Retina (tissue), 1 donor: ENCODE measurements at regions not wholly inside any gene's neighbourhood (a gene's known extent, or its start where the extent isn't known, plus 50 kb on each side); places are given as distances from the start of the nearest gene placed in this dataset.

ENCODE experiments used
- DNase-seq: peaks from one replicate; pipeline ENCODE4 v3.0.0-alpha.2; 2016

DNA sequence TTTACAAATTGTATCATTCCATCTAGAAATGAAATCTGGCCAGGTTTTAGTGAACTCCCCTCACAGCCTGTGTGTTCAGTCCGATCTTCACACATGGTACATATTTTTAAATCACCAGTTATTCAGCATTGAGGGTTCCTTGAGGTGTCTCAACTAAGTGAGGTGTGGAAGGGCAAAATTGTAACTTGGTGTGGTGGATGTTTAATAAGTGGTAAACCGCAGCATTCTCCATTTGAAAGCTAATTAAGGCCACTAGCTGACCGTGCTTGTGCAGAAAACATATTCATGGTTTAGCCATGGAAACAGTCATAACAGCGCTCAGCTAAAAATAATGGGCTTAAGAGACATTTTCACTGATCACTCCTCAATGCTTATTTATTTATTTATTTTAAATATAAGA is 786.2 kb upstream of the FANCL start:
- DNase-seq = no peak

DNA sequence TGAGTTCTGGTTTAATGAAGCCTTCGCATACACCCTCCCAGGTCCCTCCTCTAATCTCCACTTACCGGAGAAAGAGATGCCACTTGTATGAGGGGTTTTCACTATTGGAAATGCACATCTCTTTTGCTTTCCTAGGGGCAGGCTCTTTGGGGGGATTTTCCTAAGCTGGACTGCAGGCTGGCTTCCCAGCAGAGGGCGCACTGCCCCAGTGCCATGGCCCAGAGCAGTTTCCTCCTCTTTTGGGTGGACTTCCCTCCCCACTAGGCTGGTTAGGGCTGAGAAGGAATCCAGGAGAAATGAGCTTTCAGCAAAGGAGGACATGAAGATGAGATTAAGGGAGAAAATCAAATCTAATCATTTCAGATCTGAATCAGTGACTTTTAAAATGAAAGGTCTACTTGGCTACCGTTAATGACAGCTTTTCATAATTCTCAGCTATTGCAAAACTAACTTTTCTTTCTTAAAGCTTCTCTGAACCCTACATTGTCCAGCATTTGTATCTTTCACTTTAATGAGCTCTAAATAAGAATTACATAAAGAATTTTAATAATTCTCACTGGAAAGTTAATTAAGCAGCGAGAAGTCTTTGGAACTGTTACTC is 784.1 kb upstream of the FANCL start:
- DNase-seq = peak; percentile 68

DNA sequence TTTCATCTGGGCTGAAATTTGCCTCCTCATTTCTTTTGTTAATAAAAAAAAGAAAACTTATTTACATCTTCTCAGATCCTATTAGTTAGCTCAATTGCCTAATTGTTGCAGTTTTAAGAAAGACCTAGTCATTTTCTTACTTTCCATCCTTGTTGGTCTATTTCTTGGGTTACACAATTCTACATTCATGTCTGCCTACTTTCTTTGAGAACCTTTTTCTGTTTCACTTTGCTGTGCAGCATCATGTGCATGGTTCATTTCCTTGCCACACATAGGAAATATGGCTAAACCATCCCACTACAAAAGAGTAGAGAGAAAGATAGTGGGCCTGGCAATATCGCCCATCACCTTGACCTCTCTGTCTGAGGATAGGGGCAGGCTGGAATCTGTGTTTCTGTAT is 780.7 kb upstream of the FANCL start:
- DNase-seq = no peak

DNA sequence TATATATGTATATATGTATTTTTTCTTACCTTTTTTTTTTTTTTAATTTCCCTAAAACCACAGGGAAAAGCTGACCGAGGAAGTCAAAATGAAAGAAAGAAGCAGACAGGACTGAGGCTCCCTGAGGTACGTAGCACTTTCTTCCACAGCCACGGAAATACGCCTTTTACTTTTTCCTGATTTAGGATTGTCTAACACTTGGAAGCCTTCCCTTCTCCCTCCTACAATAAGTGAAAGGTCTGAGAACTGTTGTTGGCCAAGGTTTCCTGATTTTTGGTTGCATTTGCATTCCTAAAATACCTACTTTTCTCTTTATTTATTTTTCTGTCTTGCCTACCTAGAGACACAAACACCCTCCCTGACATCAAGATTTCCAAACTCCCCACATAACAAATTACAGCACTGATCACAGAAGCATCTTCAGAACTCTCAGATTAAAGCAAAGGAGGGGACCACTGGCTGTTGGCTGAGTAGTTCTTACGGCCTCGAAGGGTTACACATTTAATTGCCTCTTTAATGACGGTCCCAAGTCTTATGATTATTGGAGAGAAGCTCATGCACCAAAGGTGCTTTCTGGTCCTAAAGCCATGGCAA is 778.5 kb upstream of the FANCL start:
- DNase-seq = no peak

DNA sequence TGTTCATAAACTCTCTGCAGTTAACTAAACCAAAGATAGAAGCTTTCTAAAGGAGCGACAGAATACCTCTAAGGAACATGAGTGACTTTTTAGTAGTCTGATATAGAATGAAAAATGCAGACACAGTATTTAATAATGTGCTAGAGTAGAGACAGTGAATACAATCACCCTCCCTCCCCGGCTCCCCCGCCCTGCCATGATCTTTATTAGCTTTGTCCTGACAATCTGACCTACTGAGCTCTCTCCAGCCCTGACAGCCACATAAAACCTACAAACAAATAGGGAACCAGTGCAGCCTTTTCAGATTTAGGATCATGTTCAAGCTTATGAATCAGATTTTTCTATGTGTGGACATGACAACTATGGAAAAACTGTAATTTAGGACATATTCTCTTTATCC is 777.6 kb upstream of the FANCL start:
- DNase-seq = no peak

DNA sequence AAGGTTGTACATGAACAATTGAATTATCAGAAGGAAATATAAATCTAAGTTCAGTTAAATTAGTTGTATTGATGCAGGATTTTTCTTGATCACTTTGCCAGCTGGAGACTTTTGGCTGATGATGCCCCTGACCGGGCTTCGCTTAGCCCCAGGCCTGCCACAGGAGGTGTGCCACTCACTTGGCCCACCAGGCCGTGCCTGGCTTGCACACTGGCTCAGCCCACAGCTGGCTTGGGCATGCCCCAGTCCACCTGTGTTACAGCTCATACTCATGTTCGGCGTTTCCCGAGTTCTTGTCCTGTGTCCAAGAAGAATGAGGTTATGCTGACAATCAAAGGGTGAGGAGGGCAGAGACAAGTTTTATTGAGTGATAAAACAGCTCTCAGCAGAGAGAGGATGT is 773.9 kb upstream of the FANCL start:
- no peak for DNase-seq

DNA sequence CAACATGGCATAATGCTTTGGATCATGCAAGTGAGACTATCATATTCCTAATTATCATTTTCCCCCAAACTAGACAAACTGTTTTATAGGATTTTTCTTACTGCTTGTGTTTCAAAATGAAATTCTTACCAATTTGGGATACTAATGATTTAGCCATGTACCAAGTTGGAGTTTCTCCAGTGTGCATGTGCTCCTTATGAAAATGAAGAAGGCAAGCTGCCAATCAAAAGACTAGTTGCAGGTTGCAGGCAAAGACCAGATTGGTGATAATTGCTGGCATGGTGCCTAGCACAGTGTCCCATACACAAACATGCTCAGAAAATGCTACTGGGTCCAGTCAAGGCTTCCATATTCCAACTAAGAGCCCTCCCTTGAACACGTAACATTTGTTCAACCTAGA is 771.8 kb upstream of the FANCL start:
- DNase-seq = no peak

DNA sequence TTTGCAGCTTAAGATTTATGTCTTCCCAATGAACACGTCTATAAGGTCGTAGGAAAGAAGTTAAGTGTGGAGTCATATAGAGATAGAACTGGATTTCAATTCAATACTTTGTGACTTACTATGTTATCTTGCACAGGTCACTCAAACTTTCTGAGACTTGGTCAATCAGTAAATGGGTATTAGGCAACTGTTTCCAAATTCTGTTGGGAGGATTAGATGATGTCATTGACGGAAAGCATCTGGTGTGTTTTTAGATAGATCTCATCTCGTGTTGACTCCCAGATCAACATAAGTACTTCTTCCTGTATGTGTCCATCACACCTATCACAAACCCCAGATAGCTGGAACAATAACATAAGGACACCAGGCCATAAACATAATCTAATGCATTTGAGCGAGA is 771.1 kb upstream of the FANCL start:
- DNase-seq = no peak

DNA sequence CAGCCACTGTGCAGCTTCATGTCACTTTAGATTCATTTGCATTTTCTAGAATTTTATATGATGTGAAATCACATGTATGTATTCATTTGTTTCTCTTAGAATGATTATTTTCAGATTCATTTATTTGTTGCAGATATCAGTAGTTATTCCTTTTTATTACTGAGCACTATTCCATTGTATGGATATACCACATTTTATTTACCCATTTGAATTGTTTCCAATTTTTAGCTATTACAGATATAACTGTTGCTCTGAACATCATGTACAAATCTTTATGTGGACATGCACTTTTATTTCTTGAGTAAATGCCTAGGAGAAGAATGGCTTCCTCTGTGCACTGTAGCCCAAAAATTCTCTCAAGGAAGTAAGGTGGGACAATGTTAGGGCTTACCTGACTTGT is 767.8 kb upstream of the FANCL start:
- DNase-seq = no peak

DNA sequence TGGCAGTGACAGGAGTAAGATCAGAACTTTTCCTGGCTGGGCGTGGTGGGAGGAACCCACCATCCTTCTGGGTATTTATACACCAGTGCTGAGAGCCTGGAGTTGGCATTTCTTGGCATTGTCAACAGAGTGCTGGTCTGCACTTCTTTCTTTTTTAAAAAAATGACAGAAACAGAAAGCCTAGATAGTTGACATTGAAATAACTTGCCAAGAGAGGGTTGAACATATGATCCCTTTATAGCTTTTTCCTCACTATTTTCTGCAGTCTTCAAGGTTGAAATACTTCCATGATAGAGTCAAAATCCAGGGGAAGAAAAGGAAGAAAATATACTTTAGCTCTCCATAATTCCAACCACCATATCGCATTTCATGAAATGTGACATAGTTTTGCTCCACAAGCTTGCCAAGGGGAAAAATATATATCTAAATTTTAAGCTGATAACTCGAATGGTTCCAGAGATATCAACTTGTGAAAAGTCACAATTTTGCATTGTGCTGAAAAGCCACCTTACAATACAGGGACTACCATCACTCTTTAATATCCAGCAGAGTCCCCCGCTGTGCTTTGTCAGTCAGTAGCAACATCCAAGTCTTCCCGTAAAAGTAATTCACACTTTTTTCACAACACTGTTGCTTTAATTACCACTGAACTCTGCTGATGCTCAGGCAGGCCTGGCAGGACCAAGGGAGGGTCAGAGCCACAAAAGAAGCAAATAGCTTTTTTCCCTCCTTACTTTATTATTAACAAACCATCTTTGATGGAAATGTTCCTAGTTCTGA is 764.9 kb upstream of the FANCL start:
- no peak for DNase-seq

DNA sequence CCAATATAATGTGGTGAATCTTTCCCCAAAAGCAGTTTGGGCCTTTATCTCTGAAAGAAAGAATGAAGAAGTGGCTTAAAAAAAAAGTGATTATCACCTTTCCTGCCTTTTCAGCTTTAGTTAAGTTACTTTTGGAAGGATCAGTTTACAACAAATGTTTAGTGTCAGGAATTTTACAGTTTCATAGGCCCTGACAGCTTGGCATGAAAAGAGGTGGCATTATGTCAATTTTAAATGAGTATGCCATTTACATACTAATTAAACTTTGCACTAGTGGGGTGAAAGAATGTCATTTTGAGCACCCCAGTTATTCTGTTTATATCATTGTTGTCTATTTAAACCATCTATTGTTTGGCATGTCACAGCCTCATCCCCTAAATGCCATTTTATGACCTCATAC is 763.5 kb upstream of the FANCL start:
- no peak for DNase-seq

DNA sequence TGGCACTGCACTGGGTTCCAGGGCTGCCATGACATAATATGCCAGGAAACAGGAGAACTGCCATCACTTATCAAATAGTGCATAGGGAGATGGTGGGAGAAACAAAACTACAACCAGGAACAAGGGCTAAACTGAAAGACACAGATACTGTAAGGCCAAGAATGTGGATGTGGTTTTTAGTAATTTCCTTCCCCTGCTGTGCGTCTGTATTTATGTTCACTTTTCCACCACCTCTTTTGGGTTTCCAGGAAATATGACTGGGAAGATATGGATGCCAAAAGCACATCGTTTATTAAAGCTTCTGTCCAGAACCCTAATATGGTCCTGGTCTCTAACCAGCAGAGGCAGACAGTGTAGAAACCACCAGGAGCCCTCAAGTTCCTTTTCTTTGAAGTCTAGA is 759.7 kb upstream of the FANCL start:
- DNase-seq = no peak

DNA sequence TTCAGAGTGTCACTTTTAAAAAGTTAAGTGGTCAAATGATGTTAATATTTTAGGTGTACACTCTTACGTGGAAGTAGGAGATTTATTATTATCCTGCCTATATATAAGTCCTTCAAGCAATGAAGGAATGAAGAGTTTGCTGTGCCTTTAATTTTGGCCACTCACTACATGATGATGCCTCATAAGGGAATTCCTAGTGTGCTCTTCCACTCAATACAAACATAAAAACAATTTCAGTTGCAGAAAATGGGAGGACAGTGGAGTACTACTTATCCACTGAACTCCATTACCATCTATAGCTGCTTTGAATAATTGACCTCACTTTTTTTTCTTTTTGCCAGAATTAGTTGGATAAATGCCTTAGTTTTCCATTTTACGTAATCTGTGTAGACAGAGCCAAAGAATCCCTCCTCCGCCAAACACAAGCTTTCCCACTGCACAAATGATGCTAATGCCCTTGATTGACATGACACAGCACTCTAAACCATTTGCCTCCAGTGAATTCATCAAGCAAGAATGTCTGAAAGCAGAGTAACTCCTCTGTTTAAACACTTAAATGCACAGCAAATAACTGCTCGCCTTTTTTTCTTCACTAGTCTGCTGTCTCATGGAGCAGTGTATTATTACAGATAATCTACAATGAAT is 751.1 kb upstream of the FANCL start:
- DNase-seq = peak; percentile 77

DNA sequence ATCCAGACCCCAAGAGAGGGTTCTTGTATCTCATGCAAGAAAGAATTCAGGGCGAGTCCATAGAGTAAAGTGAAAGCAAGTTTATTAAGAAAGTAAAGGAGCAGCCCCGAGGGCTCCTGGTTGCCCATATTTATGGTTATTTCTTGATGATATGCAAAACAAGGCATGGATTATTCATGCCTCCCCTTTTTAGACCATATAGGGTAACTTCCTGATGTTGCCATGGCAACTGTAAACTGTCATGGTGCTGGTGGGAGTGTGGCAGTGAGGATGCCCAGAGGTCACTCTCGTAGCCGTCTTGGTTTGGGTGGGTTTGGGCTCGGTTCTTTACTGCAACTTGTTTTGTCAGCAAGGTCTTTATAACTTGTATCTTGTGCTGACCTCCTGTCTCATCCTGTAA is 750.2 kb upstream of the FANCL start:
- DNase-seq = no peak

DNA sequence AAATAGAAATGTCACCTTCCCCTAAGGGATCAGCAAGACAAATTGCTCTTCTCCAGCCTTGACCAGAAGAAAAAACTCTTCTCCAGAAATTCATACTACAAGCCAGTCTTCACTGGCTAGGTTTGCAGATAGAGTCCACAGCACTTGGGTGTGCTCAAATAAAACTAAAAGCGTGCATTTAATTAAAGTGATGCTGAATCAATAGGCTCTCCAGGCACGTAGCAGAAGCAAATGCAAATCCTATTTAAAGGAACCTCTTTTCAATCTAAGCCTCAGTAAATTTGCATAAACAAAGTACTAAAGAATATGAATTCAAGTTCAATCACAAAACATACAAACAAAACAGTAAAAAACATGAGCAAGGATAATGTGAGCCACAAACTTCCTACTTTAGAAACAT is 744.4 kb upstream of the FANCL start:
- no peak for DNase-seq

DNA sequence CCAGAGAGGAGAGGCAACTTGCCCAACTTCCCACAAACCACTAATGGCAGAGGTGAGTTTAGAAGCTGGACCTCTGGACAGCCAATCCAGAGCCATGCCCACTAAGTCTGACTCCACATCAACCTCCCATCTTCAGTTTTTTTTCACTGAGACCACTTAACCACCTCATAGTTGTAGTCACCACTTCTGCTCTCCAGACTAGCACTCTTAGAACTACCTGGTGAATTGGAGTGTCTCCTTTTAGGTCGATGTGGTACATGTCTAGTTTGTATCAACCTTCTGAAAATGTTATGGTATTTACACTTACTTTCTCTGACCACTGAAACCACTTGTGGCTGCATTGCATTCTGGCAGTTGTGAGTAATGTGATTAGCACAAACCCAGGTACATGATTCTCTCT is 743.6 kb upstream of the FANCL start:
- no peak for DNase-seq

DNA sequence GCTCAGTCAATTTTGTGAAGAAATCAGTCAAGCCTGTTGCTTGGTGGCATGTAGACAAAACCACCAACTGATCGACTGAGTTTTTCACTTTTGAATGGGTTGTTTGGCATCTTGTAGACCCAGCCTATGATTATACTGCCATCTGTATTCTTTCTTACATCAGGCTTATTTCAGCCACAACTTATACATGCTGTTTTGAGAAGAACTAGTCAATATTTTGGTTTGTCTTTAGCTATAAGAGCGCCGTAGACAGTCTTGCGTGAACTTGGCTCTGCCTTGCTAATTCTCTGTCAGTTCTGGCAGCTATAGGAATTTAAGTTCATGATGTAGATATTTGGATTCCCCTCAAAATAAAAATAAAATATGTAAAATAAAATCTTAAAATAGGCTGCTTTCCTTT is 742.0 kb upstream of the FANCL start:
- DNase-seq = no peak

DNA sequence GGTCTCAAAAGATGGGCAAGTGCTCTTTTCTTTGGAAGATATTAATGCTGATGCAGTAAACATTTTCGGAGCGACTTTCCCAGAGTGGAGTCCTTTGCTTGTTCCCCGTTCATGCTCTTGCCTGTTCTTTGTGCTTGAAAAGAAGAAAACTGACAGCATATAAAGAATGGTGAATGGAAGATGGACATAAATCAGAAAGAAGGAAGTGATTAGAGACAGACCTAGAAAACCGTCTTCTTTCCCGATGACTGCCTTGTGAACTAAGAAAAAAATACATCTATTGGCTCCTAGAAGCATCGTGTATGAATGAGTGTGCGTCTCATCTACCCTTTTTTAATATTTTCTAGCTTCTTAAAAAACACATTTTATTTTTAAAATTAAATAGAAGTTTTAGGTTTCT is 740.1 kb upstream of the FANCL start:
- DNase-seq = no peak

DNA sequence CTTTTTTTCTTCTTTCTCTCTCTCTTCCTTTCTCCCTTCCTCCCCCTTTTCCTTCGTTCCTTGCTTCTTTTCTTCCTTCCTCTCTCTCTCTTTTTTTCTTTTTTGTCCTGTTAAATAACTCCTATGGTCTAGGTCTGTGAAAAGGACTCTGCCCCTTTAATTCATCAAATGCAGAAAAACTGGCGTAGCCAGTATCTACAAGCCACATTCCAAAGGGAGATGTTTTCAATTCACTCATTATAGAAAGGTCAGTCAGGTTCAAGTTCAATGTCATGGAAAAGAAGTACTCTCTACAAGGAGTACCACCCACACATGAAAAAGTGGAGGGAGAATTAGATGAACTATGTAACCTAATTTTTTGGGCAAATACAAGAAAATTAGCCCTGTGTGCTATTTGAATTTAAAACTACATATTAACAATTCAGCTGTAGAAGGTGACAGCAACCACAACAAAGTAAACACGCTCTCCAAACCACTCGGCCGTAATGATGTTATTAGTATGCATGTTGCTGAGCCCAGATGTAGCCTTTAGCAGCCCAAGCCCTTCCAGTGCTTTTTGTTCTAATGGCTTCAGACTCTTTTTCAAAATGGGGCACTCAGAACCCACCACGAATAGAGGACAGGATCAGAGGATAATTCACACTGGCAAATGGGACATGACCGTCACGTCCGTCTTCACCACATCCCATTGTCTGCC is 735.4 kb upstream of the FANCL start:
- DNase-seq = peak; percentile 42

DNA sequence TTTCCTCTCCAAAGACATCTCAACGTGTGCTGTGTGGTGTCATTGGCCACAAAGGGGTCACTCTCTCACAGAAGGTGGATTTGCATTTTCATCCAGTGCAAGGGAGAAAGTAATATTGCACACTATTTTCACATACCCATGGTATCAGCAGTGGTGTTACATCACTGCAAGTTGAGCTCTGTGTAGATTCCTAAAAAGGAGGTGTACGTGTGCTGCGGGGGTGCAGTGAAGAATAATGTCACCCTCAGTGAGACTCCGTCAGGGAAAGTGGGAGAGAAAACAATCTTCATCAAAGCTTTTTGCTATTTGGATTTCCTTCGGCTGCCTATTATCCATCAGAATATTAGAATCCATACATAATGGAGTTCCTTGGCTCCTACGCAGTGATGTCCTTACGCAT is 733.8 kb upstream of the FANCL start:
- no peak for DNase-seq

DNA sequence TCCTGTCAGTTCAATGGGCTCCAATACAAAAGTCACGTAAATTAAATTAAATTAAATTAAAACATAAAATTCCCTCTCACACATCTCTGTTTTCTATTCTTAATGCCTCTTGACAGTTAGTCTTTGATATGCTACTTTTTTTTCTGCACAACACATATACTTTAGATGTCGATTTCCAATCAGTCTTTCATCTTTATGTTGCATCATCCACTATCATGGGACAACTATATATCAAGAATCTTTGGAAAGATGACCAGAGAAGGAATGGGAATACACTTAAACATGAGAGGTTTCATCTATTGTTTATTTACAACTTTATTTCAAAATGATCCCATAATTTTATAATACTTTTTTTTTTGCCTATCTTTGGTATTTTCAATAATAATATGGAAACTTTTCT is 733.3 kb upstream of the FANCL start:
- no peak for DNase-seq

DNA sequence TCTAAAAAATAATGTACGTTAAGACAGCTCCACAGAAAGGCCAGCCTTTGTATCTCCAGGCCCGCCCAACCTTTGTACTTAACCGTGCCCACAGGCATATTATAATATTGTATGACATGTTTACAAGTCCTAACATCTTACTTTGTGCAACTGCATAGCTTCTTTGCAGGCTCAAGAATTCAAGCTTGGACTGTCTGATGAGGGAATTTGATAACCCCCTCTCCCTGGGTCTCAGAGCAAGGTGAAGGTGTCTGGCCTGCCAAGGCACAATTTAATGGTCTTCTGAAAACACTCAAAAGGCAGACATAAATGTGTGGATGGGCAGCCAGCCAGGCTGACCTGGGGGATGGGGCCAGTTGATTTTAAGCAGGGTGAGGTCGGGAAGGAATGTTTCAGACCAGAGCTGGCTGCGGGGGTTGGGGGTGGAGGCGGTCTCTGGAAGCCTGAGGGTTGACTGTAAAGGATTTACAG is 732.7 kb upstream of the FANCL start:
- no peak for DNase-seq

DNA sequence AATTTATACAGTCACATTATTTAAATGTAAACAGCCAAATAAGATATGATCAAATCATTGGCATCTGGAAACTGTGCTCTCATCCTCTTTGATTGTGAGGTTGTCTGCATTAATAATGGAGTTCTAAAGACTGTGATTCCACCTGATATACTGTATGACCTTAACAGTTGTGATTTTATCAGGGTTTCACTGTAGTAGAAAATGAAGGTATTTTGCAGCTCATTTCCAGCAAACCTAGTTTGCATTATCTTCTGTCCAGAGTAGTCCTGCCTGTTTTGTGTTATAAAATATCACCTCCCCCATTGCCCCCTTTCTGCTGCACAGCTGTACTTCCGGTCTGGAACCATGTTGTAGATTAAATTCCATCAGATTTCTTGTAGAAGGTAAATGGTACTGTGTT is 731.6 kb upstream of the FANCL start:
- no peak for DNase-seq
